HS-27A (cell line): ENCODE measurements at regions not wholly inside any gene's neighbourhood (a gene's known extent, or its start where the extent isn't known, plus 50 kb on each side); places are given as distances from the start of the nearest gene placed in this dataset.

Experiments used
- DNase-seq: peaks from one replicate; pipeline ENCODE4 v3.0.0-alpha.2; 2012; ENCODE audit warnings: low read depth, missing footprints

- no peak for DNase-seq
These were observed 99.2 kb downstream of the ARRDC3 start for GRCh38 chr5:91283899-91284298.

- DNase-seq = no peak
These were observed 99.8 kb downstream of the ARRDC3 start for GRCh38 chr5:91283326-91283725.

GRCh38 chr5:91282210-91282609, 100.9 kb downstream of the ARRDC3 start:
- no peak for DNase-seq

GRCh38 chr5:91281401-91281800, 101.7 kb downstream of the ARRDC3 start:
- DNase-seq = no peak

- peak; percentile 79 for DNase-seq
These were observed 102.5 kb downstream of the ARRDC3 start for GRCh38 chr5:91280362-91281269.

GRCh38 chr5:91277840-91278239, 105.3 kb downstream of the ARRDC3 start:
- no peak for DNase-seq

- DNase-seq = no peak
These were observed 106.0 kb downstream of the ARRDC3 start for GRCh38 chr5:91277093-91277626.

- DNase-seq = no peak
These were observed 110.3 kb downstream of the ARRDC3 start for GRCh38 chr5:91272858-91273257.

GRCh38 chr5:91271999-91272398, 111.1 kb downstream of the ARRDC3 start:
- DNase-seq = no peak

GRCh38 chr5:91269198-91269597, 113.9 kb downstream of the ARRDC3 start:
- no peak for DNase-seq

GRCh38 chr5:91266184-91266705, 116.9 kb downstream of the ARRDC3 start:
- DNase-seq = no peak

- no peak for DNase-seq
These were observed 118.6 kb downstream of the ARRDC3 start for GRCh38 chr5:91264311-91265051.

GRCh38 chr5:91263898-91264297, 119.2 kb downstream of the ARRDC3 start:
- DNase-seq = no peak

- DNase-seq = no peak
These were observed 125.8 kb downstream of the ARRDC3 start for GRCh38 chr5:91257301-91257700.

GRCh38 chr5:91256142-91256524, 127.0 kb downstream of the ARRDC3 start:
- no peak for DNase-seq

- no peak for DNase-seq
These were observed 127.5 kb downstream of the ARRDC3 start for GRCh38 chr5:91255396-91256141.

GRCh38 chr5:91252916-91253315, 130.2 kb downstream of the ARRDC3 start:
- no peak for DNase-seq

- DNase-seq = no peak
These were observed 137.2 kb downstream of the ARRDC3 start for GRCh38 chr5:91245871-91246270.

- no peak for DNase-seq
These were observed 138.1 kb downstream of the ARRDC3 start for GRCh38 chr5:91245074-91245452.

GRCh38 chr5:91244380-91245073, 138.6 kb downstream of the ARRDC3 start:
- no peak for DNase-seq

GRCh38 chr5:91243852-91244251, 139.3 kb downstream of the ARRDC3 start:
- DNase-seq = no peak
